ENCODE measurements at regions not wholly inside any gene's neighbourhood (a gene's known extent, or its start where the extent isn't known, plus 50 kb on each side); places are given as distances from the start of the nearest gene placed in this dataset.
"Not testable (repeated sequence)": the region's sequence is repeated elsewhere in the genome, so short reads cannot be mapped to it uniquely, and the experiment has no call there.

DNA sequence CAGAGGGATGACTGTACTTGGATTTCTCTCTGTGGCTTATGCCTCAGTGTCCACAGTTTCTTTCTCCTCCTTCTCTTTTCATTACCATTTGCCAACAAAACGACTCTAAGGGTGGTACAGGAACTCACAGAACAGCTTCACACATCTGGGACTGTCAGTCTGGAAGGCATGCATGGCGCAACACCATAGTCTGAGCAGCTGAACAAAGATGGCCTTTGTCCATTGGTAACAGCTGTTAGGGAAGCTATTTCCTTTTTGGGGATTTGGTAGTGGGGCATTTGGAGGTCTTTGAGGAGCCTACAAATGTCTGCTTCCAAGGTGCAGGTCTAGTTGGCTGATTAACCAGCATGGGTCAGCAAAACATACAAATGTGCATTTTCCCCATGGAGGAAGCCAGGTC lies 81.4 kb upstream of the PCDH8 start:
- DNase-seq = no peak

DNA sequence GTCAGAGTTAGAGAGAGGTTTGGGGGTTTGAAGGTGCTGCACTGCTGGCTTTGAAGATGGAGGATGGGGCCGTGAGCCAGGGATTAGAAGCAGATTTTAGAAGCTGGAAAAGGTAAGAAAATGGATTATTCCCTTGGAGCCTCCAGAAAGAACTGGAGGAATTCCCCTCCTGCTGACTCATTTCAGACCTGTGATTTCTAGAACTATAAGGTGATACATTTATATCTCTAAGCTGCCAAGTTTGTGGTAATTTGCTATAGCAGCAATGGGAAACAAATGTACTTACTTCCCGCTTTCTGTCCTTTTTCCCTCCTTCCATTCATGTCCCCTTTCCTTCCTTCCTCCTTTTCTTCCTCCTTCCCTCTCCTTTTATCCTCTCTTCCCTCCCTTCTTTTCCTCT lies 78.5 kb upstream of the PCDH8 start:
- no peak for DNase-seq

DNA sequence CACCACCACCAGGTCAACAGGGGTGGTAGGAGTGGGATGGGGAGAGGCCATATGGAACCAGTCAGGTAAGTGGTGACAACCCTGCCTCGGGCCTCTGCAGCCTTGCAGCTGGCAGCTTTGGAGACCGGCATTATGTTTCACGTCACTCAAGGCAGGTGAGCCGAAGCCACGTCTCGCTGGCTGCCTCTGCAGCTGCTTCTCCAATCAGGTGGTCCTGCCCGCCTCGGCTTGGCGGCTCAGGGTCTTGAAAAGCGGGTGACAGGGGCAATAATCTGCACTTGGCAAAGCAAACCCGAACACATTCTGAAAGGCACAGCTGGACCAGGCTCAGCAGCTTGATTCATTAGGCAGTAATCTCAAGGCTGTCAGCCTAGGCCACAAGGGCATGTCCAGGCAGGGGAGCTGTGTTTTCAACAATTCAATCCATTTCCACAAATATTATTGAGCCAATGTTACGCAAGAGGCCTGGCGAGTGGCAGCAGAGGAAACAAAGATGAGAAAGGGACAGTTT lies 77.4 kb upstream of the PCDH8 start:
- DNase-seq = peak; percentile 60

DNA sequence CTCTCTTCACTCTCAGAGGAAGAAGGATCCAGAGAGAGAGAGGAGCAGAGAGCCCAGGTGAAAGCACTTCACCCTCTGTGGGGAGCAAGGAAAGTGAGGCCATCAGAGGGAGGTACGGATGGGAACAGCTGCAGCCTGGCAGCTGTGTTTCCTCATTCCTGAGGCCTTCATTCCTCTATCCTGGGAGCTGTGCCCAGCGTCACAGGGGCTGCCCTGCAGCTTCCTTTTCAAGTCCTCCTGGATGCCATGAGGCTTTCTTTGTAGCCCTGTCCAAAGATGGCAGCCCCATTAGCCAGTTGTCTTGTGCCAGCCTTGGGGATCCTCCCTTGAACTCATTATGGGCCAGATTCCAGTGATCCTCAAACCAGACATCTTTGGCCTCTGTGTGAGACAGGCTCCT lies 76.8 kb upstream of the PCDH8 start:
- DNase-seq = peak; percentile 51

DNA sequence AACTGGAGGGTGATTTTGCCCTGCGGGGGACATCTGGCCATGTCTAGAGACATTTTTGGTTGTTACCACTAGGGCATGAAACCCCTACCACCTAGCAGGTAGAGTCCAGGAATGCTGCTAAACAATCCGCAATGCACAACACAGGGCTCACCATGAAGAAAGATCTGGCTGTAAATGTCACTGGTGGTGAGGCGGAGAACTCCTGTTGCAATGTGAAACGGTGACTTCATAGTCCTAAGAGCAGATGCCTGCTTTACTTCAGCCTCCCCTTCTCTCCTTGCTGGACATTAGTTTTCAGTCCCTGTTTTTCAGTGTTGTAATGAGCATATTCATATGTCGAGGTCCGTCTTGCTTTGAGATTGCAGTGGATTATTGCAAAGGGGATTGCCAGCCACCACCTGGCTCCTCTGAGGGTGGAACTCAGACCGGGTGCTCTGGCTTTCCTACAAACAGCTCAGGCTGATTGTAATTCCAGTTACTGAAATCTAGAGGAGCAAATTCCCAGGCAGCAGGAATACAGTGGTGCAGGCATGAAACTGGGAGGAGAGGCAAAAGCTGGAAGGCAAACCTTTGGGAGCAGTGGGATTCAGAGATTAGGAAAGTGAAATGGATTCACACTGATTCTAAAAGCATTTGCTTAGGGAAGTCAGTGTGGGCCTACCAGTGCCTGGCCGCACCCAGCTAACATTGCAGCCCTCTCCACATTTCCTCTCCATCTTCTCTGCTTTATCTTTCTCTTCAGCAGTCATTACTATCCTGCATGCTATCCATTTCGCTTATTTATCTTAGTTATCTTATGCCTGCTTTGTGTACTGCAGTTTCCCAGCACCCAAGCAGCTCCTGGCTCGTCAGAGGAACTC lies 76.1 kb upstream of the PCDH8 start:
- no peak for DNase-seq

DNA sequence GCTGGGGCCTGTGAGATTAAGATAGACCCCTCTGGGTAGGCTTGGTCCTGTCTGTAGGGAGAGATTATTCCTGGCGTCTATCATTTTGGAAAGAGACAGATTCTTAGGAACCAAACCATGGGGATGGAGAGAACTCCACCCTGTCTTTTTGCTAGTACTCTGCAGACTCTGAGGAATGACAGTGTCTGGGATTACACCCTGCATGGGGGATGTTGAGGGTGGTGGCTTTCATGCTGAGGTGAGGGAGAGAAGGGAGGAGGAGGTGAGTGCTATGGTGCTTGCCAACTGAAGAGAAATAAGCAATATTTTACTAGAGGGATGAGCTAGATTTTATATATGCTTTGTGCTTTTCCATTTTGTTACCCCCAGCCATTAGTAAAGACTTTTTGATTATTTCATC lies 74.5 kb upstream of the PCDH8 start:
- DNase-seq = no peak

DNA sequence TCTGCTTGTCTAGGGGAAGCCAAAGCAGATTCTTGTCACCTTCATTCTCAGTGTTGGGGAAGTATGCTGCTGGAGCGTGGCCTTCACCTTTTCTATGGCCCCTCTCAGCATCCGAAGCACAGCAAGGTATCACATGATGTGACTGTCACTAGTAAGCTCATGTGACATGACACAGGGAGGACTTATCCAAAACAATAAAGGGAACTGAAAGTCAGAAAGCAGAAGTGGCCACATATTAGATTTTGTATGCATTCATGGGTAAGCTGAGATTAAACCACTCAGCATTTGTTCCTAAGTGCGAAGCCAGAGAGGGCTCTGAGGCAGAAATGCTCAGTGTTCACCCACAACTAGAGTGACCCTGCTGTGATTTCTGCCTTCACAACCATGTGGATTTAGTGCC lies 72.8 kb upstream of the PCDH8 start:
- DNase-seq = no peak

DNA sequence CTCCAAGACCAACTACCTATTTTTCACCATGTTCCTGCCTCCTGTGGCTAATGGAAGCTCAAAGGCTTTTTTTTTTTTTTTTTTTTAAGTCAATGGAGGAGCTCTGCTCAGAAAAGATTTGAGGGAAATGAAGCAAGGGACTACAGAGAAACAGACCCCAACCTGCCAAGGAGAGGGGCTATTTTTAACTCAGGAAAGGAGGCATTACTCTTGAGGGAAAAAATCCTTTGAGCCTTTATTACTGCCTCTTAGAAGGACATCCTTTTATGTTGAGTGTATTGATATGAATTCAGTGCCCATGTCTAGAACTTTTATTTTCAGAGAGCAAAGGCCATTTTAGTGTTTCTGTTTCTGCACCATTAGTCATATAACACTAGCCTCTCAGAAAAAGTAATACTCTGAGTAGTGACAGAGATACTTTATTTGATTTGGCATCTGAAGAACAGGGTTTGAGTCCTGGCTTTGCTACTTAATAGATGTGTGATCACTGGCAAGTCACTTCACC lies 68.1 kb upstream of the PCDH8 start:
- no peak for DNase-seq

DNA sequence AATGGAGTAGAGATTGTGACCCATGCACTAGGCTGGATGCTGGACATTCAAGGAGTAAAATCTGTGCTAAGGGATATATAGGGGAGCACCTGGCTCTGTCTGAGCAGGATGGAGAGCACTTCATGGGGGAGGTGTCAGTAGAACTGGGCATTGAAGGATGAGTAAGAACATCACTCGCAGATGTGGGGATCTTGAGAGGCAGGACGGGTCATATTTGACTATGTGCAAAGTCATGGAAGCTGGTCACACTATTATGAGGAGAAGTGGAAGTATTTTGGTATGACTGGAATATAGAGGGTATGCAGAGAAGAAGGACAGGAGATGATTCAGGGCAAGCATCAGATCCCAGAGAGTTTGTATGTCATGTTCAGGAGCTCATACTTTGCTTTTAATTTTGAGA lies 62.9 kb upstream of the PCDH8 start:
- DNase-seq = no peak

DNA sequence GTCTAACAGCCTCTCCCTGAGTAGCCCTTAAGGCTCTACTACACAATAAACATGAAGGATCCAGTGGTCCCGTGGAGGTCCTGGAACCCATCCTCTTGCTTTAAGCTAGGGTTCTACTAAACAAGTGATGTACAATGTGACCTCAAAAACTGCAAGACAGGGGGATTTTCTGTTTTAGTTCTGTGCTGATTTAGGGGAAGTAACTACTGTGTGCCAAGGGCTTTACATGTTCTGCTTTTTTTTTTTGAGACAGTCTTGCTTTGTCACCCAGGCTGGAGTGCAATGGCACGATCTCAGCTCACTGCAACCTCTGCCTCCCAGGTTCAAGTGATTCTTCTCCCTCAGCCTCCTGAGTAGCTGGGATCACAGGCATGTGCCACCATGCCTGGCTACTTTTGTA lies 61.9 kb upstream of the PCDH8 start:
- DNase-seq = not testable (repeated sequence)

DNA sequence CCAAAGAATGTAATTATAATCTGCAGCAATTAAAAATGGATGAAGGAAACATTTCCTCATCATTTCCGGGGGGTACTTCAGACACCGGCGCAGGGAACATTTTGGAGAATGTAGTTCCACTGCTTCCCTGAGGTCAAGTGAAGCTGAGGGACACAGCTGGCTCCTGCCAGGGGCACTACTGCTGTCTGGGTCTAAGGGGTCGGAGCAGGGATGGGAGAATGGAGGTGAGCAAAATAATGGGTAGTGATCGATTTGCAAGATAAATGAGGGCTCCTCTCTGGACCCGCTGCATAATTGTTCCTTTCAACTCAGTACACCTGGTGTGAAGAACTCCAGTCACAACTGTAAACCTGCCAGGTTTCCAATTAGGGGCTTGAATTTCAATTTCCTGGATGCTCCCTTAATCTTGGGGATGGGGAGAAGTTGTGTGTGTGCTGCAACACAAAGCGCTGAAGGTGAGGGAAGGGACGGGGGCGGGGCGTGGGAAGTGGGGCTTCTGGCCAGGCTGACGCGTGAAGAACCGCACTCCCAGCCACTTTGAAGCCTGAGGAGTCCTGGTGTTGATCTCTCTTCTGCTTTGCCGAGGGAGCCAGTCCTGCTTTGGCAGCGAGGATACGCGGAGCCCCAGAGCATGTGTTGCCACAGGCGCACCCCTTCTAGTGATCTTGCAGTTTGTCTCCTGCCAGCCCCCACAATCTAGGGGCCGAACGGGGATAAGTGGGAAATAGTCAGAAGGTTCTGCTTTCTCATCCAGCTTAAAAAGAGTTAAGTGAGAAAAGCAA lies 57.9 kb upstream of the PCDH8 start:
- no peak for DNase-seq

DNA sequence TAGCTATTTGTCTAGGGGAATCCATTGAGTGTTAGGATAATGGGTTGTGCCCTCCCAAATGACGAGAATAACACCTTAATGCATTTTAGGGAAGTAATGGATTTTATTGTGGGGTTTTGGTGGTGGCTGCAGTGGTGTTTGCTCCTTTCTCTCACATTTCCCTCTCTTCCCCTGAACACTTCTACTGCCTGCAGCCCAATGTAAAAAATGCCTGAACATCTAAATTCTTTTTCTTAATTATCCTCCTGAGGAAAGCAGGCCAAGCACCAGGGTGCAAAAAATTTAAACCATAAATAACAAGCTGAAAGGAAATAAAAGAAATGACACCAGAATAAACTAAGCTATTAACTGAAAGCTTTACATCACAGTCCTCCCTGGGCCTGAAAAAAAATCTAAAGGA lies 57.3 kb upstream of the PCDH8 start:
- DNase-seq = no peak

DNA sequence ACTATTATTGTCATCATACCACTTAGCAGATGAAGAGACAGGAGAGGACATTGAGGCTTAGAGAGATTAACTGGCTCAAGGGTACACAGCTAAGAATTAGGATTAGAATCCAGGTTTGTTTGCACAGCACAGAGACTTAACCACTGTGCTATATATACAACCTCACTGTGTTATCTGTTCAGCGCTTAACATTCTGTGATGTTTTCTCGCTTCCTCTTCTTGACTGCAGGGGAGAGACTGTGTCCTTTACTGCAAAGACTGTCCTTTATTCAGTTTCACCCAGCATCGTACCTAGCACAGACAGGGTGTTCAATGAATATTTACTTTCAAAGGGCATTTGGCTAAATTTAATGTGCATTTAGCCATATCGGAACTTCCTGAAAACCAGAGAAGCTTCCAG lies 54.9 kb upstream of the PCDH8 start:
- DNase-seq = no peak

DNA sequence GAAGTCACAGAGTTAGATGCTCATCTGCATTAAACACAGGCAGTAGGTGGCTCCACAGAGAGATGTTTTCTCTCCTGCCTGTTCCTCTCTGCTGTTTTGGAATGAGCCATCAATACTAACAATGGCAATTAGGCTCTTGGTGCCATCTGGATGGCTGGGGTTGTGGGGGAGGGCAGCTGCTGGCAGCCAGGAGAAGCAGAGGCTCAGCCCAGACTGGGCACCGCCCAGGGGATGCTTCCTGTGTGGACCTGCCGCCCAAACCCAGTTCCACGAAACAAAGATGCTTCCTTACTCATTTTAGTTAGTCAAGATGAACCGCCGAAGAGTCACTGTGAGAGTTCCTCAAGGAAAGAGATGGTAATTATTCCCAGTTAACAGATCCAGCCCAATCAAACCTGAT lies 50.8 kb upstream of the PCDH8 start:
- DNase-seq = no peak

All from right forelimb (tissue), 1 donor.